ENCODE measurements at regions not wholly inside any gene's neighbourhood (a gene's known extent, or its start where the extent isn't known, plus 50 kb on each side); places are given as distances from the start of the nearest gene placed in this dataset.
A peak's percentile ranks its signal among the peaks of the same experiment; 100 is the strongest.

DNA sequence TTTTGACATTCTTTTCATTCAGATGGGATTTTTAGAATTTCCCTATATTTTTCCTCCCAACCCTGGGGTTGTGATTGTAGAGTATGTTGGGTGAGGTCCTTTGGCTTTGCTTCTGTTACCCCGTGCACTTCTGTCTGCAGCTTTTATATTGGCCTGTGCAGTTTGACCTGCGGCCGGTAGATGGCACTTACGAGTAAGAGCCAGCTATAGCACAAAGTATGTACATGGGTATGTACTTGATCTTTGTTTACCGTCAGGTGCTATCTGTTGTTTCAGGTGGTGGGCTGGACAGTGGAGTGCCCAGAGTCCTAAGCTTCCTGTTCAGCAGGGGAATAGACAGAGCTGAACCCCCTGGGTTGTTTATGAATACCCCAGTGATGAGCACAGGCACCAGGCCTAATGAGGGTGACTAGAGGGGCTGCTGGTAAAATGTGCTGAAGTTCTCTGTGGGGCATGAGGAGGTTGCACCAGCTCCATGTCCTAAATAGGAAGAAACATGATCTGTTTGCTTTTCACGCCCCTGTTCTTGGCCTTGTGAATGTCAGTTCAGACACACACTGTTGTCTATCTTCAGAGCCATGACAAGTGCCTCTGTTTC lies 58.9 kb upstream of the THUMPD2 start:
- ChIA-PET CTCF (ENCODE audit: partially characterized antibody) (interaction anchor here (0.5 to 3.2 kb wide), 22 partner anchors 9 to 812 kb away, joined by 3 to 31 read pairs (median 3); no protein-coding TSS in a partner anchor), POLR2A (ENCODE audit: partially characterized antibody) (no interaction called here)
- Histone ChIP-seq H3K4me1 (replicated peaks in 1 of 4; ENCODE audit: control insufficient read depth in 3 of 4, insufficient read depth in 4 of 4, low read length in 3 of 4) (no peaks in the 10 kb centered on the region), H3K4me3 (ENCODE audit: extremely low read depth in 1 of 4, insufficient read depth in 2 of 4, low read depth in 3 of 4, low read length in 4 of 4) (no peak overlapping the region), H3K56ac (replicated peaks; ENCODE audit: insufficient read length, low read depth, low read length) (no peak overlapping the region), H3K36me3 (ENCODE audit: control insufficient read depth in 2 of 4, insufficient read depth in 4 of 4, low read length in 3 of 4) (no peaks in the 10 kb centered on the region), H3K4me2 (ENCODE audit: insufficient read depth in 1 of 2, low read depth in 2 of 2, low read length in 2 of 2) (no peak overlapping the region), H3K23me2 (ENCODE audit: low read depth, low read length) (no peaks in the 10 kb centered on the region; the same call in 1 of the 2 replicates), H2BK12ac (ENCODE audit: low read depth, low read length) (peak overlapping the region; percentile 39; the same call in 1 of the 2 replicates), H2BK15ac (ENCODE audit: low read length) (no peak overlapping the region), H4K20me1 (replicated peaks in 1 of 2; ENCODE audit: control insufficient read depth in 1 of 2, insufficient read depth in 2 of 2, low read length in 2 of 2) (no peaks in the 10 kb centered on the region), H3K79me1 (ENCODE audit: low read depth, low read length) (no peaks in the 10 kb centered on the region), H3K9me3 (ENCODE audit: insufficient read depth in 2 of 2, low read depth in 1 of 2, low read length in 1 of 2) (no peaks in the 10 kb centered on the region), H3K79me2 (ENCODE audit: control insufficient read depth in 1 of 2, insufficient read depth in 2 of 2, low read length in 2 of 2) (no peaks in the 10 kb centered on the region), H3K23ac (ENCODE audit: insufficient read length) (no peak overlapping the region), H3K4ac (replicated peaks; ENCODE audit: insufficient read length, low read depth, low read length) (no peak overlapping the region), H4K5ac (ENCODE audit: insufficient read length, low read depth, low read length) (no peak overlapping the region), H3K14ac (ENCODE audit: insufficient read length) (no peak overlapping the region), H2BK5ac (ENCODE audit: low read depth, low read length) (no peak overlapping the region), H3K27me3 (replicated peaks in 1 of 4; ENCODE audit: control insufficient read depth in 3 of 4, extremely low read depth in 1 of 4, insufficient read depth in 3 of 4, low read length in 3 of 4) (no peaks in the 10 kb centered on the region), H2BK20ac (ENCODE audit: low read length) (0 out of 2 replicates have a peak overlapping the region, but pooled peaks have one; percentile 18), H4K91ac (replicated peaks; ENCODE audit: insufficient read length, low read length) (no peak overlapping the region), H3K27ac (ENCODE audit: low read depth, low read length) (no peak overlapping the region), H2AK5ac (ENCODE audit: low read depth, low read length) (no peak overlapping the region), H4K8ac (ENCODE audit: extremely low read depth, insufficient read depth, low read length) (no peak overlapping the region), H3K18ac (ENCODE audit: extremely low read depth, low read length) (no peak overlapping the region; the same call in 1 of the 2 replicates), H3K9ac (replicated peaks in 1 of 4; ENCODE audit: extremely low read depth in 1 of 4, low read depth in 3 of 4, low read length in 3 of 4) (no peak overlapping the region), H2AFZ (ENCODE audit: low read length) (peak overlapping the region; percentile 57), H2BK120ac (replicated peaks; ENCODE audit: low read depth, low read length) (no peak overlapping the region)
- 48% methylated on average over 6 of the region's 6 CpGs; no CpG with 5 or more reads in 1 of the 2 experiments for whole genome bisulfite sequencing, 2 experiments (ENCODE audit: extremely low coverage in 1 of 2, insufficient coverage in 1 of 2, insufficient read length in 1 of 2, insufficient replicate concordance in 2 of 2, low coverage in 1 of 2, low lambda C conversion rate in 2 of 2, missing lambda C conversion rate in 1 of 2)
- DNase-seq (ENCODE audit: low read depth in 1 of 2, low spot score in 2 of 2) (peak in 1 of 2 experiments; percentile 73), FAIRE-seq (peak; percentile 80)
- TF ChIP-seq RAD21 (IDR thresholded peaks at IDR 0.05 in 1 of 2, conservative IDR thresholded peaks at IDR 0.05 in 1 of 2; ENCODE audit: low read depth in 2 of 2, low read length in 2 of 2): peak; percentile 66 to 75
- TF ChIP-seq CREB1 (IDR thresholded peaks at IDR 0.05): no peak
- no peak for TF ChIP-seq HDAC6 (IDR thresholded peaks at IDR 0.05; ENCODE audit: low read depth, low read length)
- TF ChIP-seq, protein P1, sequence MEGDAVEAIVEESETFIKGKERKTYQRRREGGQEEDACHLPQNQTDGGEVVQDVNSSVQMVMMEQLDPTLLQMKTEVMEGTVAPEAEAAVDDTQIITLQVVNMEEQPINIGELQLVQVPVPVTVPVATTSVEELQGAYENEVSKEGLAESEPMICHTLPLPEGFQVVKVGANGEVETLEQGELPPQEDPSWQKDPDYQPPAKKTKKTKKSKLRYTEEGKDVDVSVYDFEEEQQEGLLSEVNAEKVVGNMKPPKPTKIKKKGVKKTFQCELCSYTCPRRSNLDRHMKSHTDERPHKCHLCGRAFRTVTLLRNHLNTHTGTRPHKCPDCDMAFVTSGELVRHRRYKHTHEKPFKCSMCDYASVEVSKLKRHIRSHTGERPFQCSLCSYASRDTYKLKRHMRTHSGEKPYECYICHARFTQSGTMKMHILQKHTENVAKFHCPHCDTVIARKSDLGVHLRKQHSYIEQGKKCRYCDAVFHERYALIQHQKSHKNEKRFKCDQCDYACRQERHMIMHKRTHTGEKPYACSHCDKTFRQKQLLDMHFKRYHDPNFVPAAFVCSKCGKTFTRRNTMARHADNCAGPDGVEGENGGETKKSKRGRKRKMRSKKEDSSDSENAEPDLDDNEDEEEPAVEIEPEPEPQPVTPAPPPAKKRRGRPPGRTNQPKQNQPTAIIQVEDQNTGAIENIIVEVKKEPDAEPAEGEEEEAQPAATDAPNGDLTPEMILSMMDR (IDR thresholded peaks at IDR 0.05; ENCODE audit: control extremely low read depth in 1 of 3, insufficient read depth in 1 of 3, low read depth in 1 of 3, low read length in 3 of 3): peak; percentile 60 to 89 (median 63)

All from H1 (cell line).